SH-SY5Y (cell line): ENCODE measurements at regions not wholly inside any gene's neighbourhood (a gene's known extent, or its start where the extent isn't known, plus 50 kb on each side); places are given as distances from the start of the nearest gene placed in this dataset.

Source experiments
- GATA2 ChIP-seq: IDR thresholded peaks from 2 replicates; pipeline ENCODE4 v1.6.1; 2011; ENCODE audit warnings: mild to moderate bottlenecking, low read depth, low read length
- GATA3 ChIP-seq: IDR thresholded peaks from 2 replicates; pipeline ENCODE4 v1.6.1; 2011; ENCODE audit warnings: low read depth, mild to moderate bottlenecking, low read length, moderate library complexity

- TF ChIP-seq GATA2 (no peak), GATA3 (no peak)
These were observed 102.6 kb upstream of the NEBL start for GRCh38 chr10:20999699-21000098.
